Chondrocyte (in vitro differentiated cells): ENCODE measurements at regions not wholly inside any gene's neighbourhood (a gene's known extent, or its start where the extent isn't known, plus 50 kb on each side); places are given as distances from the start of the nearest gene placed in this dataset.

Source experiments
- DNase-seq: peaks from one replicate; pipeline ENCODE4 v3.0.0; 2021; ENCODE audit warnings: mixed read lengths, low spot score
- H3K27ac Mint-ChIP-seq: one replicate; pipeline ENCODE4 v1.8.0; 2021; ENCODE audit warnings: mild to moderate bottlenecking, moderate library complexity, mixed read lengths; ENCODE audit not compliant: unreplicated experiment
- H3K27me3 Mint-ChIP-seq: 2 replicates; pipeline ENCODE4 v1.8.0; 2021; ENCODE audit warnings: low read depth, mixed read lengths
- H3K36me3 Mint-ChIP-seq: 2 replicates; pipeline ENCODE4 v1.8.0; 2021; ENCODE audit warnings: low read depth, mixed read lengths
- H3K4me1 Mint-ChIP-seq: 2 replicates; pipeline ENCODE4 v1.8.0; 2021; ENCODE audit warnings: low read depth, mild to moderate bottlenecking, mixed read lengths
- H3K4me3 Mint-ChIP-seq: one replicate; pipeline ENCODE4 v1.8.0; 2021; ENCODE audit warnings: mild to moderate bottlenecking, moderate library complexity, mixed read lengths; ENCODE audit not compliant: unreplicated experiment
- H3K9me3 Mint-ChIP-seq: 2 replicates; pipeline ENCODE4 v1.8.0; 2021; ENCODE audit warnings: low read depth, mixed read lengths
- CTCF ChIP-seq: fragments of 200-600 bp; sonication (generic); IDR thresholded peaks from 2 replicates; pipeline ENCODE4 v1.5.0; 2021; ENCODE audit warnings: antibody characterized with exemption, mild to moderate bottlenecking, moderate library complexity

GRCh38 chr2:355773-356172 lies 67.9 kb upstream of the ALKAL2 start:
- Mint-ChIP-seq H3K4me1 (peaks cover 68% of the 10 kb centered on the region), H3K9me3 (peaks cover 17% of the 10 kb centered on the region), H3K36me3 (peaks cover 4% of the 10 kb centered on the region), H3K27ac (no peak overlapping the region), H3K4me3 (no peak overlapping the region), H3K27me3 (no peaks in the 10 kb centered on the region)
- TF ChIP-seq CTCF = no peak
- DNase-seq = no peak

GRCh38 chr2:352696-353095 lies 64.8 kb upstream of the ALKAL2 start:
- no peaks in the 10 kb centered on the region for H3K27me3 Mint-ChIP-seq
- H3K4me1 Mint-ChIP-seq = peaks cover 82% of the 10 kb centered on the region
- TF ChIP-seq CTCF = no peak
- no peak overlapping the region for H3K4me3 Mint-ChIP-seq
- peaks cover 14% of the 10 kb centered on the region for H3K9me3 Mint-ChIP-seq
- H3K27ac Mint-ChIP-seq = peak overlapping the region; percentile 81
- no peak for DNase-seq
- peaks cover 2% of the 10 kb centered on the region for H3K36me3 Mint-ChIP-seq

GRCh38 chr2:349390-349789 lies 61.5 kb upstream of the ALKAL2 start:
- Mint-ChIP-seq H3K9me3 (peaks cover 20% of the 10 kb centered on the region), H3K4me1 (peaks cover 66% of the 10 kb centered on the region), H3K27ac (peak overlapping the region; percentile 82), H3K4me3 (no peak overlapping the region), H3K27me3 (no peaks in the 10 kb centered on the region), H3K36me3 (peaks cover 2% of the 10 kb centered on the region)
- no peak for TF ChIP-seq CTCF
- no peak for DNase-seq

- Mint-ChIP-seq H3K9me3 (peaks cover 17% of the 10 kb centered on the region), H3K36me3 (peaks cover 2% of the 10 kb centered on the region), H3K4me3 (peak overlapping the region; percentile 11), H3K27ac (peak overlapping the region; percentile 82), H3K4me1 (peaks cover 62% of the 10 kb centered on the region), H3K27me3 (no peaks in the 10 kb centered on the region)
- DNase-seq = no peak
- TF ChIP-seq CTCF = no peak
Measured at GRCh38 chr2:348361-348916, 60.5 kb upstream of the ALKAL2 start.

GRCh38 chr2:344811-345210 lies 56.9 kb upstream of the ALKAL2 start:
- TF ChIP-seq CTCF = no peak
- Mint-ChIP-seq H3K9me3 (peaks cover 20% of the 10 kb centered on the region), H3K36me3 (peaks cover 7% of the 10 kb centered on the region), H3K4me1 (peaks cover 40% of the 10 kb centered on the region), H3K27ac (no peak overlapping the region), H3K4me3 (no peak overlapping the region), H3K27me3 (no peaks in the 10 kb centered on the region)
- DNase-seq = no peak
